H9 (cell line): ENCODE measurements at regions not wholly inside any gene's neighbourhood (a gene's known extent, or its start where the extent isn't known, plus 50 kb on each side); places are given as distances from the start of the nearest gene placed in this dataset.

Experiments
- DNase-seq: peaks from one replicate; pipeline ENCODE4 v3.0.0-alpha.2; 2017
- H2AFZ ChIP-seq: one replicate; pipeline ENCODE4 v1.6.1; 2013; ENCODE audit warnings: mild to moderate bottlenecking, low read length, control low read depth, moderate library complexity
- H2AK5ac ChIP-seq: 2 replicates; pipeline ENCODE4 v1.6.1; 2013; ENCODE audit warnings: low read length, control low read depth, mixed read lengths; ENCODE audit not compliant: insufficient read length
- H2BK120ac ChIP-seq: one replicate; pipeline ENCODE4 v1.6.1; 2013; ENCODE audit warnings: low read depth, mild to moderate bottlenecking, low read length, control low read depth, inconsistent platforms; ENCODE audit not compliant: poor library complexity, severe bottlenecking
- H2BK12ac ChIP-seq: 2 replicates; pipeline ENCODE4 v1.6.1; 2013; ENCODE audit warnings: low read length, control low read depth, mixed read lengths, low read depth; ENCODE audit not compliant: insufficient read length
- H2BK15ac ChIP-seq: 2 replicates; pipeline ENCODE4 v1.6.1; 2013; ENCODE audit warnings: low read depth, low read length, control low read depth
- H2BK20ac ChIP-seq: one replicate; pipeline ENCODE4 v1.6.1; 2013; ENCODE audit warnings: low read depth, mild to moderate bottlenecking, low read length, control low read depth, inconsistent platforms; ENCODE audit not compliant: poor library complexity, severe bottlenecking
- H2BK5ac ChIP-seq: 2 replicates; pipeline ENCODE4 v1.6.1; 2013; ENCODE audit warnings: low read length, control low read depth, mixed read lengths; ENCODE audit not compliant: insufficient read length
- H3K14ac ChIP-seq: 2 replicates; pipeline ENCODE4 v1.6.1; 2013; ENCODE audit warnings: low read length, control low read depth; ENCODE audit not compliant: insufficient read depth
- H3K18ac ChIP-seq: 2 replicates; pipeline ENCODE4 v1.6.1; 2013; ENCODE audit warnings: low read depth, mild to moderate bottlenecking, mixed read lengths, low read length, control low read depth; ENCODE audit not compliant: insufficient read length
- H3K23ac ChIP-seq: 2 replicates; pipeline ENCODE4 v1.6.1; 2013; ENCODE audit warnings: low read length, control low read depth, mixed read lengths, low read depth; ENCODE audit not compliant: insufficient read length
- H3K23me2 ChIP-seq: 2 replicates; pipeline ENCODE4 v1.6.1; 2013; ENCODE audit warnings: low read depth, mild to moderate bottlenecking, mixed read lengths, low read length, control low read depth; ENCODE audit not compliant: insufficient read length, poor library complexity, severe bottlenecking
- H3K27ac ChIP-seq: 2 replicates; pipeline ENCODE4 v1.5.1; 2013; ENCODE audit warnings: low read length, control low read depth, mixed read lengths, low read depth; ENCODE audit not compliant: insufficient read length
- H3K27me3 ChIP-seq: 2 replicates; pipeline ENCODE4 v1.6.1; 2013; ENCODE audit warnings: low read length, control low read depth, inconsistent platforms; ENCODE audit not compliant: insufficient read depth
- H3K4ac ChIP-seq: 2 replicates; pipeline ENCODE4 v1.6.1; 2013; ENCODE audit warnings: low read depth, mild to moderate bottlenecking, control low read depth, inconsistent platforms, low read length, moderate library complexity
- H3K4me1 ChIP-seq: 2 replicates; pipeline ENCODE4 v1.6.1; 2013; ENCODE audit warnings: low read length, control low read depth, inconsistent platforms; ENCODE audit not compliant: insufficient read depth
- H3K4me2 ChIP-seq: 2 replicates; pipeline ENCODE4 v1.6.1; 2013; ENCODE audit warnings: low read length, control low read depth, mixed read lengths; ENCODE audit not compliant: insufficient read length, insufficient read depth
- H3K56ac ChIP-seq: 2 replicates; pipeline ENCODE4 v1.6.1; 2013; ENCODE audit warnings: low read depth, mild to moderate bottlenecking, mixed read lengths, low read length, control low read depth; ENCODE audit not compliant: insufficient read length
- H3K79me1 ChIP-seq: 2 replicates; pipeline ENCODE4 v1.6.1; 2013; ENCODE audit warnings: low read depth, mild to moderate bottlenecking, moderate library complexity, low read length, control low read depth, inconsistent platforms; ENCODE audit not compliant: insufficient read depth, poor library complexity, severe bottlenecking
- H3K79me2 ChIP-seq: 2 replicates; pipeline ENCODE4 v1.6.1; 2013; ENCODE audit warnings: low read length, control low read depth, inconsistent platforms; ENCODE audit not compliant: insufficient read depth
- H3K9ac ChIP-seq: 2 replicates; pipeline ENCODE4 v1.6.1; 2013; ENCODE audit warnings: low read length, control low read depth, mixed read lengths; ENCODE audit not compliant: insufficient read length; ENCODE audit errors: extremely low read depth
- H3K9me3 ChIP-seq: one replicate; pipeline ENCODE4 v1.6.1; 2013; ENCODE audit warnings: low read depth, low read length, inconsistent platforms; ENCODE audit not compliant: control insufficient read depth
- H3T11ph ChIP-seq: one replicate; pipeline ENCODE4 v1.6.1; 2013; ENCODE audit warnings: mild to moderate bottlenecking, low read length, control low read depth, inconsistent platforms
- H4K20me1 ChIP-seq: one replicate; pipeline ENCODE4 v1.6.1; 2013; ENCODE audit not compliant: control insufficient read depth, insufficient read length, insufficient read depth
- H4K5ac ChIP-seq: 2 replicates; pipeline ENCODE4 v1.6.1; 2013; ENCODE audit warnings: low read depth, mild to moderate bottlenecking, mixed read lengths, low read length, control low read depth; ENCODE audit not compliant: insufficient read length
- H4K8ac ChIP-seq: replicated peaks from 2 replicates; pipeline ENCODE4 v1.6.1; 2013; ENCODE audit warnings: low read length, control low read depth, mixed read lengths, low read depth; ENCODE audit not compliant: insufficient read length
- H4K91ac ChIP-seq: 2 replicates; pipeline ENCODE4 v1.6.1; 2013; ENCODE audit warnings: low read depth, mild to moderate bottlenecking, moderate library complexity, mixed read lengths, low read length, control low read depth; ENCODE audit not compliant: insufficient read length
- H3K27ac Mint-ChIP-seq, 3 experiments: 2 replicates in 2 of 3; 3 replicates in 1 of 3; pipeline ENCODE4 v1.8.0; 2020 to 2021; ENCODE audit warnings: mixed read lengths in 3 of 3, mild to moderate bottlenecking in 1 of 3, moderate library complexity in 1 of 3
- H3K27me3 Mint-ChIP-seq: 2 replicates; pipeline ENCODE4 v1.8.0; 2021; ENCODE audit warnings: low read depth, mild to moderate bottlenecking, moderate library complexity, mixed read lengths
- H3K36me3 Mint-ChIP-seq, 3 experiments: 2 replicates in 2 of 3; 3 replicates in 1 of 3; pipeline ENCODE4 v1.8.0; 2020 to 2021; ENCODE audit warnings: low read depth in 3 of 3, mixed read lengths in 3 of 3; ENCODE audit not compliant: insufficient read depth in 1 of 3
- H3K4me1 Mint-ChIP-seq, 2 experiments: 2 replicates each; pipeline ENCODE4 v1.8.0; 2020; ENCODE audit warnings: mixed read lengths in 2 of 2
- H3K4me3 Mint-ChIP-seq, 2 experiments: 2 replicates in 1 of 2; 3 replicates in 1 of 2; pipeline ENCODE4 v1.8.0; 2020 to 2021; ENCODE audit warnings: mild to moderate bottlenecking in 2 of 2, mixed read lengths in 2 of 2, moderate library complexity in 1 of 2
- H3K9me3 Mint-ChIP-seq, 2 experiments: 2 replicates in 1 of 2; 3 replicates in 1 of 2; pipeline ENCODE4 v1.8.0; 2020; ENCODE audit warnings: mild to moderate bottlenecking in 2 of 2, mixed read lengths in 2 of 2, moderate library complexity in 1 of 2
- CTCF ChIP-seq: fragments of 200-600 bp; sonication (generic); conservative IDR thresholded peaks from 3 replicates; pipeline ENCODE4 v1.8.0; 2021; ENCODE audit warnings: antibody characterized with exemption, mild to moderate bottlenecking
- WGBS: extraction: QIAGEN DNeasy Blood & Tissue Kit; methylation state at CpG from one replicate; pipeline ENCODE4 v1.1.7; 2013; ENCODE audit warnings: missing lambda C conversion rate, low lambda C conversion rate, mixed read lengths; ENCODE audit not compliant: insufficient read length; ENCODE audit errors: extremely low coverage; 5-methylcytosine and 5-hydroxymethylcytosine counted together

- H3K79me1 ChIP-seq = no peaks in the 10 kb centered on the region
- TF ChIP-seq CTCF = no peak
- no peaks in the 10 kb centered on the region for H4K20me1 ChIP-seq
- H3K14ac ChIP-seq = no peak overlapping the region
- no peaks in the 10 kb centered on the region; a peak in 1 of 7 replicates for H3K36me3 Mint-ChIP-seq
- H2BK15ac ChIP-seq = no peak overlapping the region
- no peaks in the 10 kb centered on the region for H3K4me1 Mint-ChIP-seq
- H2AFZ ChIP-seq = no peak overlapping the region
- no peaks in the 10 kb centered on the region for H3K27me3 Mint-ChIP-seq
- H3K4ac ChIP-seq = no peak overlapping the region
- no peak overlapping the region for H3K27ac ChIP-seq
- no peaks in the 10 kb centered on the region for H3K9me3 Mint-ChIP-seq
- no peak overlapping the region for H3K56ac ChIP-seq
- H2AK5ac ChIP-seq = no peak overlapping the region
- no peaks in the 10 kb centered on the region for H3K9me3 ChIP-seq
- H3T11ph ChIP-seq = no peak overlapping the region
- H3K27me3 ChIP-seq = no peaks in the 10 kb centered on the region
- no peaks in the 10 kb centered on the region for H3K79me2 ChIP-seq
- no CpG with 5 or more reads among the region's 3 CpGs for WGBS
- no peak for DNase-seq
- H3K23me2 ChIP-seq = no peaks in the 10 kb centered on the region
- H4K5ac ChIP-seq = no peak overlapping the region
- no peak overlapping the region for H4K8ac ChIP-seq
- no peak overlapping the region for H3K4me3 Mint-ChIP-seq
- H2BK5ac ChIP-seq = no peak overlapping the region
- H3K9ac ChIP-seq = no peak overlapping the region
- H3K4me2 ChIP-seq = no peak overlapping the region
- no peak overlapping the region for H2BK20ac ChIP-seq
- no peaks in the 10 kb centered on the region for H3K4me1 ChIP-seq
- no peak overlapping the region for H3K23ac ChIP-seq
- no peak overlapping the region for H2BK12ac ChIP-seq
- H3K18ac ChIP-seq = no peak overlapping the region
- no peak overlapping the region for H2BK120ac ChIP-seq
- no peak overlapping the region for H4K91ac ChIP-seq
- H3K27ac Mint-ChIP-seq = no peak overlapping the region
These were observed 505.6 kb upstream of the THBS1 start for GRCh38 chr15:39075311-39075710.
